ENCODE measurements at regions not wholly inside any gene's neighbourhood (a gene's known extent, or its start where the extent isn't known, plus 50 kb on each side); places are given as distances from the start of the nearest gene placed in this dataset.

GRCh38 chr15:46059921-46060594 is 425.2 kb downstream of the SQOR start:
- no peak for TF ChIP-seq CTCF (conservative IDR thresholded peaks at IDR 0.05 in 1 of 2, IDR thresholded peaks at IDR 0.05 in 1 of 2; ENCODE audit: extremely low read depth in 1 of 2, insufficient read depth in 1 of 2, low read depth in 1 of 2, low read length in 2 of 2)
- no peak for TF ChIP-seq EZH2 (IDR thresholded peaks at IDR 0.05; ENCODE audit: borderline replicate concordance, low read length)
